Effector memory CD8-positive, alpha-beta T cell (primary cell): ENCODE measurements at regions not wholly inside any gene's neighbourhood (a gene's known extent, or its start where the extent isn't known, plus 50 kb on each side); places are given as distances from the start of the nearest gene placed in this dataset.
"Not testable (repeated sequence)": the region's sequence is repeated elsewhere in the genome, so short reads cannot be mapped to it uniquely, and the experiment has no call there.

Experiments
- ATAC-seq: fragments of 150-1000 bp; cut with Tn5 transposase; replicated peaks from 2 replicates; pipeline ENCODE4 v1.10.0; 2021; ENCODE audit warnings: mild to moderate bottlenecking, moderate library complexity
- DNase-seq, 3 experiments: peaks; one replicate each; pipeline ENCODE4 v3.0.0; 2021
- H3K27ac Mint-ChIP-seq, 2 donors: one replicate each; pipeline ENCODE4 v1.8.0; 2022; ENCODE audit warnings: mild to moderate bottlenecking in 2 of 2, mixed read lengths in 2 of 2, moderate library complexity in 2 of 2
- H3K27me3 Mint-ChIP-seq, 2 donors: one replicate each; pipeline ENCODE4 v1.8.0; 2022; ENCODE audit warnings: mixed read lengths in 2 of 2
- H3K36me3 Mint-ChIP-seq: one replicate; pipeline ENCODE4 v1.8.0; 2022; ENCODE audit warnings: mild to moderate bottlenecking, moderate library complexity, mixed read lengths; ENCODE audit not compliant: insufficient read depth
- H3K4me1 Mint-ChIP-seq, 2 donors: one replicate each; pipeline ENCODE4 v1.8.0; 2022; ENCODE audit warnings: low read depth in 2 of 2, mixed read lengths in 2 of 2
- H3K4me3 Mint-ChIP-seq, 2 donors: one replicate each; pipeline ENCODE4 v1.8.0; 2022; ENCODE audit warnings: mild to moderate bottlenecking in 2 of 2, mixed read lengths in 2 of 2, moderate library complexity in 2 of 2
- H3K9me3 Mint-ChIP-seq, 2 donors: one replicate each; pipeline ENCODE4 v1.8.0; 2022; ENCODE audit warnings: mixed read lengths in 2 of 2

DNA sequence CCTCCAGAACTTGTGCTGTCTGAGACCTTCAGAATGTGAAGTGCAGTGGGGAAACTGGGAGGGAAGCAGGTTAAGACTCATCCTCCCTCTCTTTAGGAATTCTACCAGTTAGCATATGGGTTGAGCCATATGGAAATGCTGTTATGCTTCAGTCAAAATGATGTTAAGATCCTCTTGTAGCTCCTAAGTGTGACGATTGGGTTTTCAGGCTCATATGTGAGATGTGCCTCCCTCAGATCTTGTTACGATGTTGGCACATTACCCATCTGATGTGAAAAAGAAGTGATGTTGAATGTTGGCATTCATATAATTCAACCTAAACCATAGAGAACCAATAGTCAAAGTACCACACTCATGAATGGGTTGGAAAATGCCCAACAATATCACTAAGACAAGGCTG is 67.8 kb upstream of the IPO5 start:
- peaks cover 43 to 77% of the 10 kb centered on the region in 2 donors for H3K27me3 Mint-ChIP-seq
- no peaks in the 10 kb centered on the region for H3K4me1 Mint-ChIP-seq
- H3K27ac Mint-ChIP-seq, result no peak overlapping the region
- H3K9me3 Mint-ChIP-seq, result peaks cover 0 to 6% of the 10 kb centered on the region in 2 donors
- no peaks in the 10 kb centered on the region for H3K36me3 Mint-ChIP-seq
- H3K4me3 Mint-ChIP-seq, result no peak overlapping the region
- ATAC-seq (no peak), DNase-seq (no peak)

- Mint-ChIP-seq H3K36me3 (no peaks in the 10 kb centered on the region), H3K9me3 (peaks cover 0 to 6% of the 10 kb centered on the region in 2 donors), H3K4me3 (no peak overlapping the region), H3K4me1 (no peaks in the 10 kb centered on the region), H3K27ac (no peak overlapping the region), H3K27me3 (peaks cover 34 to 59% of the 10 kb centered on the region in 2 donors)
- DNase-seq (no peak), ATAC-seq (no peak)
These were observed 63.7 kb upstream of the IPO5 start for GRCh38 chr13:97889803-97890202.

DNA sequence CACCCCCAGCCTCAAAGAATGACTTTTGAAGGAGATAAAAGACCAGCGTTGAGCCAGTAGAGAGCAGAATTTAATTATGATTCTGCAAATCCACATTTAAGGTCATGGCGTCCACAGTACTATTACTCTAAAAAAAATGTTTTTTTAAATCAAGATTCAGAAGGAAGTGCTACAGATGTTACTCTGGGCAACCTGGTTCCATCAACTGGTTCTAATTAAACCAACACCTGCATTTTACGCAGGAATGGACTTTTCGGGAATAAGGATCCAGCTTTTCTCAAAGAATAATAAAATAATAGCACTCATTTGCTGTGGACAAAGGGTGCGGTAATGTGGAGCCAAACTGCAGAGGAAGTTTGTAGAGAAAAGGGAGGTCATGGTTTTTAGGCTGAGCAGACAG is 62.9 kb upstream of the IPO5 start:
- peaks cover 36 to 53% of the 10 kb centered on the region in 2 donors for H3K27me3 Mint-ChIP-seq
- H3K4me3 Mint-ChIP-seq, result no peak overlapping the region
- peaks cover 0 to 6% of the 10 kb centered on the region in 2 donors for H3K9me3 Mint-ChIP-seq
- H3K27ac Mint-ChIP-seq, result no peak overlapping the region
- no peaks in the 10 kb centered on the region for H3K4me1 Mint-ChIP-seq
- ATAC-seq (no peak), DNase-seq (no peak)
- H3K36me3 Mint-ChIP-seq, result no peaks in the 10 kb centered on the region

DNA sequence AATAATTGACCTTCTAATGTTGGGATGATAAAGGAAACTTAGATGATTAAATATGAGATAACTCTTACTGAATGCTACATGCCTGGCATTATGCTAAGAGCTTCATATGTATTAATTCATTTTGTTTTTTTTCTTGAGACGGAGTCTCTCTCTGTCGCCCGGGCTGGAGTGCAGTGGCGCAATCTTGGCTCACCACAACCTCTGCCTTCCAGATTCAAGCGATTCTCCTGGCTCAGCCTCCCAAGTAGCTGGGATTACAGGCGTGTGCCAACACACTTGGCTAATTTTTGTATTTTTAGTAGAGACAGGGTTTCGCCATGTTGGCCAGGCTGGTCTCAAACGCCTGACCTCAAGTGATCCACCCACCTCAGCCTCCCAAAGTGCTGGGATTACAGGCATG is 61.5 kb upstream of the IPO5 start:
- DNase-seq, H3K9me3 Mint-ChIP-seq, ATAC-seq, H3K4me1 Mint-ChIP-seq, H3K4me3 Mint-ChIP-seq, H3K27ac Mint-ChIP-seq, H3K36me3 Mint-ChIP-seq: not testable (repeated sequence)
- peaks cover 35 to 40% of the 10 kb centered on the region in 2 donors for H3K27me3 Mint-ChIP-seq

GRCh38 chr13:97892717-97893116 is 60.8 kb upstream of the IPO5 start:
- DNase-seq, result no peak
- Mint-ChIP-seq H3K4me1 (no peaks in the 10 kb centered on the region), H3K9me3 (peaks cover 0 to 6% of the 10 kb centered on the region in 2 donors), H3K4me3 (no peak overlapping the region), H3K27me3 (peaks cover 28 to 39% of the 10 kb centered on the region in 2 donors), H3K36me3 (no peaks in the 10 kb centered on the region), H3K27ac (no peak overlapping the region)
- ATAC-seq, result no peak

DNA sequence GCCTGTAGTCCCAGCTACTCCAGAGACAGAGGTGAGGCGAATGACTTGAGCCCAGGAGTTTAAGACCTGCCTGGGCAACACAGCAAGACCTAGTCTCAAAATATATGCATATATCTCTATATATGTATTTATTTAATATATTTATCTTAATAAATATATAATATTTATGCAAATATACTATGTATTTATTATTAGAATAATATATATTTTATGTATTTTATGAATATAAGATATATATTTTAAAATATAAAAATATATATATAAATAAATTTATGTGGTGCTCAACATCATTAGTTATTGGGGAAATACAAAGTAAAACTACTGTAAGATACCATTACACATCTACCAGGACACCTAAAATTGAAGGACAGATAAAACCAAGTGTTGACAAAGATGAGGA is 58.1 kb upstream of the IPO5 start:
- Mint-ChIP-seq H3K27me3 (peaks cover 31 to 47% of the 10 kb centered on the region in 2 donors), H3K4me3 (no peak overlapping the region)

DNA sequence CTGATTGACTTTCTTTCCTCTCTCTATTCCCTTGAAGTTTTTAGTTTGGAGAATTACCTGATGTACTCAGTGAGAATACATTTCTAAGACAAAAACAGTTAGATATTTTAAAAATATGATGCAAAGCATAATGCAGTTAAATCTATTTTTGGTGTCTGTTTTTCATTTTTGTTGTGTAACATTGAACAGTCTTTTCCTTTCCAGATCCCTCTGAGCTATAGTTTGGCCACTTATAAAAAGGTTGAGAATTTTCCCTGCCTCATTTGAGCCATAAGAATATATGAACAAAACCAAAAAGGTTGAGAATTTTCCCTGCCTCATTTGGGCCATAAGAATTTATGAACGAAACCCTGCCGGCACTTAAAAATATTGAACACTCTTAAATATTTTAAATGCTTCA is 57.0 kb upstream of the IPO5 start:
- no peak for ATAC-seq
- H3K9me3 Mint-ChIP-seq, result no peaks in the 10 kb centered on the region
- H3K27ac Mint-ChIP-seq, result no peak overlapping the region
- DNase-seq, result no peak
- no peak overlapping the region for H3K4me3 Mint-ChIP-seq
- no peaks in the 10 kb centered on the region for H3K4me1 Mint-ChIP-seq
- no peaks in the 10 kb centered on the region for H3K36me3 Mint-ChIP-seq
- H3K27me3 Mint-ChIP-seq, result peaks cover 36 to 47% of the 10 kb centered on the region in 2 donors

More for the DNA sequence above, 58.1 kb upstream of the IPO5 start:
- ATAC-seq (no peak), DNase-seq (no peak)
- Mint-ChIP-seq H3K27ac (no peak overlapping the region), H3K9me3 (no peaks in the 10 kb centered on the region), H3K36me3 (no peaks in the 10 kb centered on the region), H3K4me1 (no peaks in the 10 kb centered on the region)

DNA sequence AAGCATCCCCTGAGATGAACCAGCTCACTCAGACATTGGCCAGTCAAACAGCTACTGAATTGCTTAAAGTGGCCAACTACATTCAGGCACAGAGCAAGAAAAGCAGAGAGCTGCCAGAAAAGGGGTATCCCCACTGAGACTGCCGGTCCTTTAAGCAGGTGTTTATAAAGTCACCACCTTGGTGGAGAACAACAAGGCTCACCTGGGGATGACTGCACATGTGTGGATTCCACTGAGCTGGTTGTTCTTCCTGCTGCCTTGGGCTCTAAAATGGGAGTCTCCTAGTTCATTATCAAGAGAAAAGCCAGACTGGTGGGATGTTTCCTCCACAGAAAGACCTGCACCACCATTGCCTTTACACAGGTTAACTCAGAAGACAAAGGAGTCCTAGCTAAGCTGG is 51.8 kb upstream of the IPO5 start:
- ATAC-seq (no peak), DNase-seq (no peak)
- H3K36me3 Mint-ChIP-seq, result no peaks in the 10 kb centered on the region
- no peaks in the 10 kb centered on the region for H3K4me1 Mint-ChIP-seq
- H3K9me3 Mint-ChIP-seq, result peaks cover 0 to 2% of the 10 kb centered on the region in 2 donors
- peaks cover 31 to 52% of the 10 kb centered on the region in 2 donors for H3K27me3 Mint-ChIP-seq
- H3K27ac Mint-ChIP-seq, result no peak overlapping the region
- H3K4me3 Mint-ChIP-seq, result no peak overlapping the region
